Transverse colon (tissue), 4 donors: ENCODE measurements at regions not wholly inside any gene's neighbourhood (a gene's known extent, or its start where the extent isn't known, plus 50 kb on each side); places are given as distances from the start of the nearest gene placed in this dataset.

ENCODE experiments used
- CTCF ChIP-seq, 5 experiments: fragments of 200-600 bp in 3 of 5; fragments of 450-650 bp in 2 of 5; sonication (generic) in 3 of 5; IDR thresholded peaks; 1 replicate in 2 of 5; 2 replicates in 3 of 5; pipeline ENCODE4 v1.5.1; 2016 to 2017; ENCODE audit warnings: antibody characterized with exemption in 5 of 5, inconsistent platforms in 3 of 5, mild to moderate bottlenecking in 2 of 5, moderate library complexity in 1 of 5
- POLR2A ChIP-seq: fragments of 450-650 bp; IDR thresholded peaks from one replicate; pipeline ENCODE4 v1.6.1; 2016; ENCODE audit warnings: antibody characterized with exemption, mild to moderate bottlenecking, moderate library complexity
- POLR2AphosphoS5 ChIP-seq, 3 donors: sonication (generic); formaldehyde crosslinking; IDR thresholded peaks; one replicate each; pipeline ENCODE4 v1.6.1; 2016; ENCODE audit warnings: antibody characterized with exemption in 3 of 3

DNA sequence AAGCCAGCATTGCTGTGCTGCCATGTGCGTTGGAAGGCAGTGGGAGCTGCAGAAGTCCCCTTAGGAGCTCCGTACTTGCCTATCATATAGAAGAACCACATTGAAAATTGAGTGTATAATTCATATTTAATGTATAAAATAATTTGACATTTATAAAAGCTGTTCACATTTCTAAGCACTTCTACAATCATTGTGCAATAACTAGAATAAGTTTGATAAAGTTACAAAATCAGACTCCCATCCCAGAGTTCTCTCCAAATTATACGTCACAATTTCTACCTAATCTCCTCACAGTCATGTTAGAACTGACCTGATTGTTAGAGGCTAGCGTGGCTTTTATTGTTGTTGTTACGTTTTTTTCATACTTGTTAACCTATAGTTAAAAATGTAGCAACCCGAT is 123.5 kb upstream of the ZNF366 start:
- no peak for TF ChIP-seq CTCF (IDR thresholded peaks at IDR 0.05)
- no peak for TF ChIP-seq POLR2A
- no peak for TF ChIP-seq POLR2AphosphoS5 (IDR thresholded peaks at IDR 0.05)
